ENCODE measurements at regions not wholly inside any gene's neighbourhood (a gene's known extent, or its start where the extent isn't known, plus 50 kb on each side); places are given as distances from the start of the nearest gene placed in this dataset.
"Not testable (repeated sequence)": the region's sequence is repeated elsewhere in the genome, so short reads cannot be mapped to it uniquely, and the experiment has no call there.

DNA sequence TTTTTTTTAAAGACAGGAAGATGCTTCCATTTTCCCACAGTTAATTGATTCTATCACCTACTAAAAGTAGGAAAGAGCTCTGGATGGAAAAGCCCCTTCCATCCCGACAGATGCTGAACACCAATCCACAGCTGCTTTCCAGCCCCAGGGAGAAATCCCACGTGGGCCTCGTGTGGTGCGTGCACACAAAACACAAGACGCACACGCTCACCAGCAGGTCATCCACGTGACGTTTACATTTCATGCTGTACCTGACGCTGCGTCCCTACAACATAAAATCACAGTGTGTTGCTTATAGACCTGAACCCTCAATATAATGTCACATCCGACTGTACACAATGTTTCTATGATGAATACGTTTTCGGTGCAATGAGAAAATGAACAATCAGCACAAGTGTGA is 50.2 kb upstream of the DACT2 start:
- no peak for DNase-seq

DNA sequence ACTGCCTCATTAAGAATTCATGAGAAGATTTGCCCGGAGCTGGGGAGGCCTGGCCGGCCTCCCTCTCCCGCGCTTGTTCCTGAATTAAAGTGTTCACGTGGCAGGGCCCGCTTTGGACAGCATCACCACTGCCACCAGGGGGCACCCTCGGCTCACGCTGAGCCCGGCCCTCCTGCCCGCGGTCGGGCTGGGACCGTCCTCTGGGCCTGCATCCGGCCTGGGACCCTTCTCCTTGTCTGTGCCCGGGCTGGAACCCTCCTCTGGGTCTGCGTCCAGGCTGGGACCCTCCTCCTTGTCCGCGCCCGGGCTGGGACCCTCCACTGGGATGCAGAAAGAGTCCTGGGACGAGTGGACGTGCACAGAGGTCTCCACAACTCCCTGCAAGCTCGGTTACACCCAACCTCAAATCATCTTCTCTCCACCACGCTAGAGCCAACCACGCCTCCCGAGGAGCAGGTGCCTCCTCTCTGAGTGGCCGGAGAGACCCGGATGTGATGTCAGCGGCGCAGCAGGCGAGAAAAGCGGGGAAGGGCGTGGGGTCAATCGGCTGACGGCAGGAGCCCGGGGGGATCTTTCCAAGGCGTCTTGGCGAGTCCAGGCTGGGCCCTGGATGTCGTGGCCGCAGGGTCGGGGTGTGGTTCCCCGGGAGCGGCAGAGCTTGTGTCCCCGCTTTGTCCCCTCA is 50.9 kb upstream of the DACT2 start:
- DNase-seq, result peak; percentile 58

DNA sequence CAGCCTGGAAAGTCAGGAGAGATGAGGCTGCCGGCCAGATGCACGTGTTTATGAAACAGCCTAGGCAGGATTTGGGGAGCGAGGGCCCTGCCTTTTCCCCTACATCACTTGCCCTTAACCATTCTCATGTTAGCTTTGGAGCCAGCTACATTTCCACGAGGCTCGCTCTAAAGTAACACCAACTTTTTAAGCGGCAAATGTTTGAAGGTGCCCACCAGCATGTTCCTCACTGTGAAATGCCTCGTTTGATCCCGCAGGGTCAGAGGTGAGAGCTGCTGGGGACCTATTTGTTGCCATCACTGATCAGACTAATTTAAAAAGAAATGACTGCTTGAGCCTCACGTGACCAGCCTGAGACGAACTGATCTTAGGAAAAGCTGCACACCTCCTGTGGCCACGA is 51.6 kb upstream of the DACT2 start:
- no peak for DNase-seq

DNA sequence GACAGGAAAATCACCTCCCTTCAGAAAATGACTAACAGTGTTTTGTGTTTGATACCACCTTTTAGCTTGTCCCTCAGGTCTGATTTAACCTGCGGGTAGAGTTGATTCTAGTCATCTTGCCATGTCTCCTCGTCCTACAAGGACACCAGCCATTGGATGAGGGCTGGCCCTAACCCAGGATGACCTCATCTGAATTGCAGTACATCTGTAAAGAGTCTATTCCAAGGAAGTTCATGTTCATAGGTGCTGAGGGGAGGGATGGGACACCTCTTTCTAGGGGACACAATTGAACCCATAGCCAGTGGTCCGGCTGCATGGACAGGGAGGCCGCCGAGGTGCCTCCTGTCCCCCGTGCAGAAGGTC is 52.0 kb upstream of the DACT2 start:
- DNase-seq, result no peak

DNA sequence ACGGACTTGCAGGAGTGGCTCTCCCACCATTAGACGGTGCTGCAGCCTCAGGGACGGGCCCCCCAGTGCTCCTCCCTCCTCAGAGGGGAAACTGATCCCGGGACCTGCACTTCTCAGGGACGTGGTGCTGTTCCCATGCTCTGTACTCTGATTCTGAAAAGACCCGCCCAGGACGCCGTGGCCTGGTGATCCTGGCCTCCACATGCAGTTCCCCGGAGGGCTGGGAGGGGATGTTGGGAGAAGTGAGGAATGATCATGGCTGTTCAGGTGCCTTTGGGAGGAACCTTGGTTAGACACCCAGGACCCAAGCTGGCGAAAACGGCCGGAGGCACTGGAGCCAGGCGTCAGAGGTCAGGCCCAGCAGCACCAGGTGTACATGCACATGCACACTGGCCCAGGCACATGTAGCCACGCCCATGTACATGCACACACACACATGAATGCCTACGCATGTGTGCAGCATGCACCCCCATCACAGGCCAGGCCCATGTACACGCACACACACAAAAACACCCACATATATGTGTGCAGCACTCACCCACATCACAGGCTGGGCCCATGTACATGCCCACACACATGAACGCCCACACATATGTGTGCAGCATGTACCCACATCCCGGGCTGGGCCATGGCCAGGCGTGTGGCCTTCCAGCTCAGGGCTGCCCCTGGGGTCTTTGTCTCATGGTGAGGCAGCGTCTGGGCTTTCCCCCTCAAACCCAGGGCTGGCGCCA is 52.6 kb upstream of the DACT2 start:
- no peak for DNase-seq

DNA sequence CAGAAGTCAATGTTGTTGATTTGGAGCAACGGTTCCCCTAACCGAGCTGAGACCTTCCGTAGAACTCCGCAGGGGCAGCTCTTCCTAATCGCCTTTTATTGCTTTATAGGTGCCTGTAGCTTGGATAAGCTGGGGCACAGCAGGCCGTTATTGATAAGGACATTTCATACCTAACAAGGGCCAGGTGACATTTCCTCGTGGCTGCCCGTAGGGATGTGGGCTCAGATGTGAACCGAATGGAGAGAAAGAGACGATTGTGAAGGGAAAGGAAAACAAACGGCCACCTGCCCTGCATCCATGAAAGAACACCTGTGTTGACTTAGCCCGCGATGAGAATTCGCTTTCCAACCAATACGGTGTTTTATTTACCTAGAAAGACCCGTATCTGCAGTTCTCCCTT is 53.3 kb upstream of the DACT2 start:
- no peak for DNase-seq

DNA sequence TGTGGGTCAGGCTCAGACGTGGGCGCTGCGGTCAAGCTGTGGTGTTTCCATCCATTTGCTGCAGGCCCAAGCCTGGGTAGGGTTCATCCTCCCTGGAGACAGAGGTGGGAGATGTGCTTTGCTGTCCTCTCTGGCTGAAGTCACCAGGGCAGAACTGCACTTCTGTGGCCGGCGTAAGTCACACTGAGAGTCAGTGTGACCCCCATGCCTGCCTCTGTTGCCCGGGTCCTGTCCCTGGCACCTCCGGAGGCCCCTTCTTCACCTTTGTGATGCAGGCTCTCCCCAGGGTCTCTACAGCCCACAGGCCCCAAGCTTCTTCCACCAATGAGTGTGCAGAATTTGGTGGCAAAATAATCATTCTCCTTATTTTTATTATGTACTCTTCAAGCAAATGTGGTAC is 53.8 kb upstream of the DACT2 start:
- no peak for DNase-seq

DNA sequence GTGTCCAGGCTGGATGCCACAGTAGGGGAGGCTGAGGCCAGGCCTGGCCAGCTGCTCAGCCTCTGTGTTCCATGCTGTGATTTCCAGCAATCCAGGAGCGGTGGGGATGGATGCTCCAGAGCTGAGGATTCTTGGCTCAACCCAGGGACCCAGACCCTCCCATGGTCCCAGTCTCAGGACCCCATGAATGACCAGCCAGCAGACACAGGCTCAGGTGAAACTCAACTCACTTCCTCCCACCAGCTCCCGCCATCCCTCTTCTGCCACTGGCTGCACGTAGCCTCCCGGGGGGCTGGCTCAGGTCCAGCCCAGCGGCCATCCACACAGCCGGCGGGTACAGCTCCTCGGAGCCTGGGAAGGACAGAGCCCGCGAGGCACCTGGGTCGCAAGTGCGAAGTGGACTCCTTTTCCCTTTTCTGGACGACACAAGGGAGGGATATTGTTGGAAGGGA is 54.5 kb upstream of the DACT2 start:
- DNase-seq, result no peak

DNA sequence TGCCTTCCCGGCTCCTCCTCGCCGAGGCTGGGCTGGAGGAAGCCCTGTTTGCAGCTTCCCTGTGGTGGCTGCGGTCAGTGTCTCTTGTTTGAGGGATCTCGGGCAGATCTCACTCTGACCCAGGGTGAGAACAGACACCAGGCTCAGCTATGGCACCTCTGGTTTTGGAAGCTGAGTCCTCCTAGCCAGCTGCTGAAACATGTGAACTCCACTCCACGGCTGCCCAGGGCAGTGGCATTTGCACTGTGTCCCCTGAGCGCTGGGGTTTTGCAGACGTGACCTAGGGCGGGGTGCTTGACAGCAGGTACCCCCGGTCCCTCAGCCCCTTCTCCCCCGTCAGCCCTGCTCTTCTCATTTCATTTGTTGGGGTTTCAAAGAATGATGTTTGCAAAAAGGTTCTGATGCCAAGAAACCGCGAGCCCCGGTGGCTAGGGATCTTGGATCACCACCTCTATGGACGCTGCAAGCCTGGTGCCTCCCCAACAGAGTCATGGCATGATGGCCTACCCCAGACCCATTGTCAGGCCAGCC is 55.0 kb upstream of the DACT2 start:
- DNase-seq, result no peak

DNA sequence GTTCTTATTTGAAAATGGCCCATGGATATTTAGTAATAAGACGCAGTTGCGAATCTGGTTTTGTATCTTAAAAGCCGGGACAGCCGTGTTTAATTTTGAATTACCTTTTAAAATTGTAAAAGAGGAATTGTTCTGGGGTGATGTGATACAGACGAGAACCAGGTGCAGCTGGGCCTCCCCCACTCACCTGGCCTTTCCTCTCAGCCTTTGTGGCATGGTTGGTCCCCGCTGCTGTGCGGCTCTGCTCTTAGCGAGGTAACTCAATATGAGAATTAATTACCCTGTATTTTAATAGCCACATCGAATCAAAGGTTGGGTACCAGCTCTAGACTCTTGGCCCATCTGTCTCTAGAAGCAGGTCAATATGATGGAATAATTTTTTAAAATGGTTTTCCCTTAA is 56.5 kb upstream of the DACT2 start:
- DNase-seq, result no peak

DNA sequence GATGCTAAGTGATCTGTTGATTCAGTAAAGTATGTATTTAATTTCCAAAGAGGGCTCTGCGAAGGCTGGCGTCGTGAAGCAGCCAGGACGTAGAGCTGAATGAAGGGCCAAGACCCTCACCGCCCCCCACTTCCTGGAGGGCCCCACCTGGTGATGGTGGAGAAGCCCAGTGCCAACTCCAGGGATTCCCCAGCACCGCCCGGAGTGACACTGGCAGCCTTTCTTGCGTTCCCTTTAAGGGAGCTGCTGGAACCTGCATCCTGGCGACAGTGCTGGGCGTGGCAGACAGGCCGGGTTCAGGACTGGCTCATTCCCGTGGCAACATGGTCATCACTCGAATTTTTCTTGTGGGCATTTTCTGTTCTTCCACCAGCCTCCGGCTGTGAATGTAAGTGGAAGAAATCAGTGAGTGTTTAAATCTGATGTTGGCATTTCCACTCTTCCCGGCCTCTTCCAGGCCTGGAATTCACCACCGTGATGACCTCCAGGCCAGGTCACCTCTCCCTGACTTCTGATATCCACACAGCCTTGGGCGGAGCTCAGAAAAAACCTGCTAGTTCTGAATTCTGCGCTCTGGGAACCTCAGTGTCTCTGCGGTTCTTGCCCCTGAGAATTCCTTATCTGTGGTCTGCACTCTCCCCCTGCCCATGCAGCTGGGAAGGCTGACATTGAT is 57.4 kb upstream of the DACT2 start:
- no peak for DNase-seq

DNA sequence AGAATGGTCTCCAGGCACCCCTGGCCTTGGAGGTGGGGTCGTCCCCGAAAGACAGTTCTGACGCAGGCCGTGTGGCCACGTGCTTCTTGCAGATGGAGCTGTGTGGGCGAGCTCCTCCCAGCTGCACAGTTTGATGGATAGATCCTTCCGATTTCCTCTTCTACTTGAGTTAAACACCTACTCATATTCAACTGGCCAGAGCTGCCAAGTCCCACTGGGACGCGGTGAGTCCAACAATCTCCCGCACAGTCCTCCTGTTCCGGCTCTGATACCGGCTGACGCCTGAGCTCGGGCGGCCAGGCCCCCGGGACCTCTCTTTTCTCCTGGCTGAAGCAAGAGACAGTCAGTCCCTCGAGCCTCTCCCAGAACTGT is 57.9 kb upstream of the DACT2 start:
- DNase-seq, result no peak

DNA sequence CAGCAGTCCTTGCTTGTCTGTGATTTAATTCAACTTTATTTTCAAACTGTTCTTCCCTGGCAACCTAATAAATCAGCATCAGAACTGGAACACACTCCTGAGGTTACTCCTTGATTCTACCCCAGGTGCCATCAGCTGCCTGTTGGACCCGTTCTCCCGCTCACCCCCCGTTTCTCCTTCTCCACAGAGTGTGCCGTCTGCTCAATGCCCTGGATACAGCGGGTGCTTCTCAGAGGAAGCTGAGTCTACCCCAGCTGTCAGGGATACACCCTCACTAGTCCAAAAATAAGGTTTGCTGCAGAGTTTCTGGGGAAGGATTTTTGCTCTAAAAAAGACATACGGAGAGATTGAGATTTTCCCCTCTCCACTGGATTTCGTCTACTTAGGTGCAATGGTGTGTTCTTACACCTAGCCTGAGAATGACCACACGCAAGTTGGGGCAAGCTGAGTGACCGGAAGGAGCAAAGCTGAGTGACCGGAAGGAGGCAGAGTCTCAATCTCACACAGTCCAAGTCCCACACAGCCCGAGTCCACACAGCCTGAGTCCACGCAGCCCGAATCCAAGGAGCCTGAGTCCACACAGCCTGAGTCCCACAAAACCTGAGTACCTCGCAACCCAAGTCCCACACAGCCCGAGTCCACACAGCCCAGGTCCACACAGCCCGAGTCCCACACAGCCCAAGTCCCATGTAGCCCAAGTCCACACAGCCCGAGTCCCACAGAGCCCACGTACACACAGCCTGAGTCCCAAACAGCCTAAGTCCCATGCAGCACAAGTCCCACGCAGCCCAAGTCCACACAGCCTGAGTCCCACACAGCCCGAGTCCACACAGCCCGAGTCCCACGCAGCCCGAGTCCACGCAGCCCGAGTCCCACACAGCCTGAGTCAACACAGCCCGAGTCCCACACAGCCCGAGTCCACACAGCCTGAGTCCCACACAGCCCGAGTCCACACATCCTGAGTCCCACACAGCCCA is 58.6 kb upstream of the DACT2 start:
- no peak for DNase-seq

DNA sequence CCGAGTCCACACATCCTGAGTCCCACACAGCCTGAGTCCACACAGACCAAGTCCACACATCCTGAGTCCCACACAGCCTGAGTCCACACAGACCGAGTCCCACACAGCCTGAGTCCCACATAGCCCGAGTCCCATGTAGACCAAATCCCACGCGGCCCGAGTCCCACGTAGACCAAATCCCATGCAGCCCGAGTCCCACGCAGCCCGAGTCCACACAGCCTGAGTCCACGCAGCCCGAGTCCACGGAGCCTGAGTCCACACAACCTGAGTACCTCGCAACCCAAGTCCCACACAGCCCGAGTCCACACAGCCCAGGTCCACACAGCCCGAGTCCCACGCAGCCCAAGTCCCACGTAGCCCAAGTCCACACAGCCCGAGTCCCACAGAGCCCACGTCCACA is 60.0 kb upstream of the DACT2 start:
- not testable (repeated sequence) for DNase-seq

DNA sequence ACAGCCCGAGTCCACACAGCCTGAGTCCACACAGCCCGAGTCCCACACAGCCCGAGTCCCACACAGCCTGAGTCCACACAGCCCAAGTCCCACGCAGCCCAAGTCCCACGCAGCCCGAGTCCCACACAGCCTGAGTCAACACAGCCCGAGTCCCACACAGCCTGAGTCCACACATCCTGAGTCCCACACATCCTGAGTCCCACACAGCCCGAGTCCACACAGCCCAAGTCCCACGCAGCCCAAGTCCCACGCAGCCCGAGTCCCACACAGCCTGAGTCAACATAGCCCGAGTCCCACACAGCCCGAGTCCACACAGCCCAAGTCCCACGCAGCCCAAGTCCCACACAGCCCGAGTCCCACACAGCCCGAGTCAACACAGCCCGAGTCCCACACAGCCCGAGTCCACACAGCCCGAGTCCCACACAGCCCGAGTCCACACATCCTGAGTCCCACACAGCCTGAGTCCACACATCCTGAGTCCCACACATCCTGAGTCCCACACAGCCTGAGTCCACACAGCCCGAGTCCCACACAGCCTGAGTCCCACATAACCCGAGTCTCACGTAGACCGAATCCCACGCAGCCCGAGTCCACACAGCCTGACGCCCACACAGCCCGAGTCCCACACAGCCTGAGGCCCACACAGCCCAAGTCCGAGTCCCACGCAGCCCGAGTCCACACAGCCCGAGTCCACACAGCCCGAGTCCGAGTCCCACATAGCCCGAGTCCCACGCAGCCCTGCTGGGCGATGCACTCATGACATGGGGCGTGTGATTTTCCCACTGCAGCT is 60.6 kb upstream of the SMOC2 start:
- DNase-seq, result not testable (repeated sequence)

DNA sequence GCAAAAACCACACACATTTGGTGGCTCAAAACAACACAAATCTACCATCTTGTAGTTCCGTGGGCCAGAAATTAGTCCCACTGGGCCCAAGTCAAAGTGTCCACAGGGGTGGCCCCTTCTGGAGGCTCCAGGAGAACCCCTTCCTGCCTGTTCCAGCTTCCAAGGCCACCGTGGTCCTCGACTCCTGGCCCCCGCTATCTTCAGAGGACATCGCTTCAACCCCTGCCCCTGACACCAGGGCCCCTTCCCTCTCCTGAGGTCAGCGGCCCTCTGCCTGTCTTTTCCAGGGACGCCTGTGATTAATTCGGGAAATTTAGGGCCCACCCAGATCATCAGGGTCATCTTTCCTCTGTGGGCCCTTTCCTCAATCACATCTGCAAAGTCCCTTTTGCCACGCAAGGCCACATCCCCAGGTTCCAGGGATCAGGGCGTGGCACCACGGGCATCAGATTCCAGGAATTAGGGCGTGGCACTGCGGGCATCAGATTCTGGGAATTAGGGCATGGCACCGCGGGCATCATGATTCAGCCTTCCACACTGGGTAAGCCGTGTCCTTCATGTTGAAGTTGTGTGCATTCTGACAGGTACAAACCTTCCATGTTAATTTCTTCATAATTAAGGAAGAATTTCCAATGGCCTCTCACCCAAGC is 59.9 kb upstream of the SMOC2 start:
- DNase-seq, result no peak

DNA sequence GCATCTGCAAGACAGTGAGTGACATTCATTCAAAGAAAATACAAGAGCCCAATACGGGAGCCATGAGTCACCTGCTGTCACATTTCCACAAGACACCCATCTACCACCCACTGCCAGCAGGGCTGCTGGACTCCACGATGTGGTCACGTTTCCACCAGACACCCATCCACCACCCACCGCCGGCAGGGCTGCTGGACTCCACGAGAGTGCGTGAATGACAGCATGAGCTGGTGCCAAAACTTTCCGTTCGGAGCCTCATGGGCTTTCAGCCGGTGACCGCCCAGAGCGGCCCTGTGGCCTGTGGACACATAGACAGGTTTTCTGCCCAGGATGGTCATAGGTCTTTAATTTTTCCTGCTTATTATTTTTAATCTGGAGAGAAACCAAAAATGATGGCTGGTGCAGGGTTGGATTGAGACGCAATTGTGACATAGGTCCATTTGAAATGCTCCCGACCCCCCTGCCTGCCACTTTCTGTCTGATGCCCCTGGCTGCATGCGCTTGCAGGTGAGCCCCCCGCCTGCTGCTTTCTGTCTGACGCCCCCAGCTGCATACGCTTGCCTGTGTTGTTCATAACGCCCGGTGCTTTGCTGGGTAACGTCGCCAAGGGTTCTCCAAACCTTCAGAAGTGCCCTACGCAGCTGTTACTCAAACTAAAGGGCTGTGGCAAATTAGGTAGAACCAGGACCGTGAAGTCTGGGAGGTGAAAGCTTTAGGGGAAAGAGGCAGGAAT is 59.1 kb upstream of the SMOC2 start:
- no peak for DNase-seq

DNA sequence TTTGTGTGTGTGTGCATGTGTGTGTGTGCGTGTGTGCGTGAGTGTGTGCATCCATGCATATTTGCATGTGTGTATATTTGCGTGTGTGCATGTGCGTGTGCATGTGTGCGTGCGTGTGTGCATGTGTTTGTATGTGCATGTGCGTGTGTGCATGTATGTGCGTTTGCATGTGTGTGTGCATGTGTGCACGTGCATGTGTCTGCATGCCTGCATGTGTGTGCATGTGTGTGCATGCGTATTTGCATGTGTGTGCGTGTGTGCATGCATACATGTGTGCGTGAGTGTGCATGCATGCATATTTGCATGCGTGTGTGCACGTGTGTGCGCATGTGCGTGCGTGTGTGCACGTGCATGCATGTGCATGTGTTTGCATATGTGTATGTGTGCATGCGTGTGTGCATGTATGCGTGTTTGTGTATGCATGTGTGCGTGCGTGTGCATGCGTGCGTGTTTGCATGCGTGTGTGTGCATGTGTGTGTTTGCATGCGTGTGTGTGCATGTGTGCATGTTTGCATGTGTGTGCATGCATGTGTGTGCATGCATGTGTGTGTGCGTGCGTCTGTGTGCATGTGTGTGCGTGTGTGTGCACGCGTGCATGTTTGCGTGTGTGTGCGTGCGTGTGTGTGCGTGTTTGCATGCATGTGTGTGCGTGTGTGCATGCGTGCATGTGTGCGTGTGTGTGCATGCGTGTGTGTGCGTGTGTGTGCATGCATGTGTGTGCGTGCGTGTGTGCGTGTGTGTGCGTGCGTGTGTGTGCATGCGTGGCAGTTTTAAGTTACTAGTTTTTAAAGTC is 57.7 kb upstream of the SMOC2 start:
- DNase-seq, result no peak
